GM18907 (cell line): ENCODE measurements at regions not wholly inside any gene's neighbourhood (a gene's known extent, or its start where the extent isn't known, plus 50 kb on each side); places are given as distances from the start of the nearest gene placed in this dataset.

Experiments
- ATAC-seq: cut with Tn5 transposase; IDR thresholded peaks from one replicate; pipeline ENCODE4 v1.9.1; 2021; ENCODE audit warnings: mild to moderate bottlenecking, moderate library complexity; ENCODE audit not compliant: unreplicated experiment

DNA sequence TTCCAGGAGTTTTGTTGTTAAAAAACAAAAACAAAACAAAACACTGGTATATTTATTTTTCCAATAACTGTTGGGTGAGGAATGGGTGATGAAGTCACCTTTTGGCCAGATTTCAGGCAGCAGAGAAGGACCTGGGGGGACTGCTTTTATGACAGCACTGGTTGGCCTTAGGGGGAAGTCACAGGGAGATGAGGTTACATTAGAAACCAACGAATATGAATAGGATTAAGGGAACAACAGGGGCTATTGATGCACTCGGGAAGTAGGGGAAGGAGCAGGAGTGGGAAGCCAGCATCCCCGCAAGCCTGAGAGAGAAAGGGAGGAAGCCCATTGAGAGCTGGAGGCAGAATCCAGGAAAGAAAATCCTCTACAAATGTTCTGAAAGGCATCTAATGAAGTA lies 958.4 kb downstream of the TYW1 start:
- ATAC-seq = no peak

DNA sequence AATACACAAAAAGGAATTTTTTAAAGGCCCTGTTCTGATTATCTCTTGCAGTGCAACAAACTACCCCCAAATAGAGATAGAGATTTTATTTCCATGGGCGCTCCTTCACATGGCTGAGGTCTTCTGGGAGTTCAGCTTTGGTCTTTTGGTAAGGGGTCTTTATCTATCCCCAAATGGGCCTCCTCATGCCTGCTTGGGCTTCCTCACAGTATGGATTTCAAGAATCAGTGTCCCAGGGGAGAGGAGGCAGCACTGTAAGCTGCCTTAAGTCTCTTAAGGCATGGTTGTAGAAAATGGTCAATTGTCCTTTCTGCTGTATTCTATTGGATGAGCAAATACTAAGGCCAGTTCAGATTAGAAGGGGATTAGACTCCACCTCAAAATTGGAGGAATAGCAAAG lies 966.2 kb downstream of the TYW1 start:
- no peak for ATAC-seq

DNA sequence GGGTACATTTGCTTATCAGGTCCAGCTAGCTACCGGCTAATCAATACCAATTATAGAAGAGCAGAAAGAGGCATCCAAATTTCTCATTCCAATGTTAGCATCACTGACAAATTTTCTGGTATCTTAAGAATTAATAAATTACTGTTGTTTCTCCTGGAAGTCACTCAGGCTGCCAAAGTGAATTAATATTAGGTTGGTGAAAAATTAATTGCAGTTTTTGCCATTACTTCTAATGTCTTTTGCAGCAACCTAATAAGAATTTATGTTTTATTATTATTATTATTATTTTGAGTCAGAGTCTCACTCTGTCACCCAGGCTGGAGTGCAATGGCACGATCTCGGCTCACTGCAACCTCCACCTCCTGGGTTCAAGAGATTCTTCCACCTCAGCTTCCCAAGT lies 979.9 kb downstream of the TYW1 start:
- ATAC-seq = no peak

DNA sequence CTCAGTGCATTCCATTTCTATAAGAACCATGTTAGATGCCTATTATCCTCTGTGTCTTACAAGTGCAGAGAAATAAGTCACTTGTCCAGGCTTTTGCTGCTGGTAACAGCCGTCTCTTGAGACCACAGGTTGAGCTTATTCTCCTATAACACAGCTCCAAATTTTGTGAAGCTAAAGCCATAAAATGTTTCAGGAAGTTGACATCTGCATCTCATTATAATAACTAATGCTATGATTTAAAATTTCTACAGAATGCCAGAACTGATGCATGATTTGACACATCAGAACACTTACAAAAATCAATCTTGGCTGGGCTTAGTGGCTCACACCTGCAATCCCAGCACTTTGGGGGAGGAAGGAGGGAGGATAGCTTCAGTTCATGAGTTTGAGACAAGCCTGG lies 986.9 kb downstream of the TYW1 start:
- no peak for ATAC-seq

DNA sequence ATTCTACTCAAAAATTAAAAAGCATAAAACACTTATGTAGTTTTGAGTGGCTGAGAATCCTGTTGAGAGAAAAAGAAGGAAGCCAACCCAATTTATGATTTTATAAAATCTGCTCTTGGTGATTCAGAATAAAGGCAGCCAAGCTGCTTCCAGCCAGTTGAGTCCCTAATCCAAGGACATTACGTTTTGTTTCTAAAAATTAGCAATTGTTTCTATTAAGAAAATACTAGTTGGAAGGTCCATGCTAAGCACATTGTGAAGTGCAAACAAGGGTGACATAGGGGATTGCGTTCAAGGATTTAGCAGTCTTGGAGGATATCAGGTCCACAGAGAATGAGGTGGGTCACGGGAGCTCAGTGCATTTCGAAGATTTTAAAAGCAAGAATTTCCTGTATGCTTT lies 987.7 kb downstream of the TYW1 start:
- no peak for ATAC-seq

DNA sequence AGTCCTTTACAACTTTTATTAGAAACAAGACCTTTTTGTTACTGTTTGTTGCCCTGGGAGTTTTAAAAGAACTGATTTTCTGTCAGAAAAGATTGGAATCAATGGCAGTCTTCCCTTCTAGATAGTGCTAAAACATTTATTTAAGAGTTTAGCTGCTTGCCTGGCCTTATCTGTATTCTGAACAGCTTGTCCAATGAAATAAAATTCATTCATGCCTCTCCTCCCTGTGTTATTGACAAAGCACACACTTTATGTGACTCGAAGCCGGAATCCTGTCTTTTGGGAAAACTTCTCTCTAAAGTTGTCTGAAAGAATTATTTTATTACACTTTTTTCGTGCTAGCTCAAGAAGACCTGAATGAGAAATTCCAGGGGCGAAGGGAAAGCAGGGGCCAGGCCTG lies 992.5 kb downstream of the TYW1 start:
- ATAC-seq = no peak

DNA sequence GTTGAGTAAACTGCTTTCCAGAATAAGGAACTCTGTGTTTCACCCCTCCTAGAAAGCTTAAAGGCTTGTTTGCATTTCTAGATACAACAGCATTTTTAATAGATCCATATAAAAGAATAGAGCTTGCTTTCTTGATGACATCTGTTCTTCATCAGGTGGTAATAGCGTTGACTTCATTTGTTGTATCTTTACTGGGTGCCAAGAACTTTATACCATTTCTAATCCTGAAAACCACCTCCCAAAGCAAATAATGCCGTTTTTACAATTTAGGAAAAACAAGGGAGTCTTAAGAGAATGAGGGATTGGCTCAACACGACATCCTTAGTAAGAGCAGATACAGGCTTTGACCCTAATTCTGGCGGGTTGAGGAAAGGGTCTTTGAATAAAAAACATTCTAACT lies 993.4 kb downstream of the TYW1 start:
- no peak for ATAC-seq

DNA sequence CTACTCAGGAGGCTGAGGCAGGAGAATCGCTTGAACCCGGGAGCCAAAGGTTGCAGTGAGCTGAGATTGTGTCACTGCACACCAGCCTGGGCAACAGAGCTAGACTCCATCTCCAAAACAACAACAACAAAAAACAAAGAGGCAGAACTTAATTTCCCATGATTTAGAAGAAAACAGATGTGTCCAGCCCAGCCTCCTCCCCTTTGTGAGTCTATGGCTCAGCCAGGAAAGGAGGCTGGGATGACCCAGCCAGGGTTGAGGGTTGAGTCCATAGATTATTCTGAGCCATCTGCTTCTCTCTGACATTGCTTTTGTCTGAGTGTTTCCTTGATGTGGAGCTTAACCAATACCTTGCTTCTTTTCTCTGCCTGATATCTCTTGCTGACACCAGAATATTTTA lies 994.1 kb downstream of the TYW1 start:
- ATAC-seq = no peak

DNA sequence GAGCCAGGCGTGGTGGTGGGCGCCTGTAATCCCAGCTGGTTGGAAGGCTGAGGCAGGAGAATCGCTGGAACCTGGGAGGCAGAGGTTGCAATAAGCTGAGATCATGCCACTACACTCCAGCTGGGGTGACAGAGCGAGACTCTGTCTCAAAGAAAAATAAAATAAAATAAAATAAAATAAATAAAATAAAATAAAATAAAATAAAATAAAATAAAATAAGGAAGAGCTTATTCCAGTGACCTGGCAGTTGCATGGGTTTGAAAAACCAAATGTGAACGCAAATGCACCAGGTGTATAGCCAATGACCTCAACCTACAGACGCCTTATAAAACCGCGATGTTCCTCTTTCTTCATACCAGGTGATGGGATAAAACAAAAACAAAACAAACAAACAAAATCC lies 995.7 kb downstream of the TYW1 start:
- no peak for ATAC-seq

DNA sequence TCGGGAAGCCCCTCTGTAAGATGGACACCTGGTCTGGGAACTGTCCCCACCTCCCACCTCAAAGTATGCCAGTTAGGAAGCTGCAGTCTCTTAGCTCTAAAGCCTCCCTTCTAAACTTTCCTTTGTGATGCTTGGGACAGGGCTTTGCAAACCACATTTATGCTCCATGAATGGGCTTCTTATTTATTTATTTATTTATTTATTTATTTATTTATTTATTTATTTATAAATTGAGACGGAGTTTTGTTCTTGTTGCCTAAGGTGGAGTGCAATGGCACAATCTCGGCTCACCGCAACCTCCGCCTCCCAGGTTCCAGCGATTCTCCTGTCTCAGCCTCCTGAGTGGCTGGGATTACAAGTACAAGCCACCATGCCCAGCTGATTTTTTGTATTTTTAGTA lies 1009.4 kb downstream of the TYW1 start:
- no peak for ATAC-seq

DNA sequence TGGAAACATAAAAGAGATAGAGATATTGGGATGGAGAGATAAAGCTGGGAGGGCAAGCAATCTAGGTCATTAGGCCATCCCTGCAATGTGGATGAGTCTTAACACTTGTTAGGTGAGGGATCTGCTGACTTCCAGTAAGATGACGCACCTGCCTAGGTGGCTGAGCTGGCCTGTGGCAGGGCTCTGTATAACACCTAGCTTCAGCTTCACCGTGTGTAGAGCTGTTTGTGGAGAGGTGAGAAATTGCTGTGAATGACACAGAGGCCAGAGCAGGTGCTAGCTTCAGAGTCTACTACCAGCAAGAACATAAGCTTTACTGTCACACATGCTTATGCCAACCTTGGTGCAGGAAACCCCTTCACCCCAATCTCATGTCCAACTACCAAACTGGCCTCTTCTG lies 1010.0 kb downstream of the TYW1 start:
- no peak for ATAC-seq

DNA sequence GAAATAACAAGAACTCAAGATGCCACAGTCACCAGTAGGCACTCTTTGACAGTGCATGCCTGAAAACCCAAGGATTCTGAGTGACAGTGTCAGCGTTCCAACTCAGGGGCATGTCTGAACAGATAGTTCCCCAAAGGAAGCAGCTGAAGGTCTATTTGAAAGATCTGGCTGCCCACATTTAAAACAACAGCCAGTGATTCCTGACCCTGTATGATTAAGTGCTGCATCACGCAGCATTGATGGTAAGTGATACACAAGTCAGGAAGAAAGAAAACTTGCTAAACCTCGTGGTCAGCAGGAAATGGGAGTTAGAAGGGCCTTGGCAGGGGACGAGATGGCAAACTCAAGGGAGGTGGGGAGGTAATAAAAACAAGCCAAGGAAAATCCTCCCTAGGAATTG lies 1013.1 kb downstream of the TYW1 start:
- no peak for ATAC-seq

DNA sequence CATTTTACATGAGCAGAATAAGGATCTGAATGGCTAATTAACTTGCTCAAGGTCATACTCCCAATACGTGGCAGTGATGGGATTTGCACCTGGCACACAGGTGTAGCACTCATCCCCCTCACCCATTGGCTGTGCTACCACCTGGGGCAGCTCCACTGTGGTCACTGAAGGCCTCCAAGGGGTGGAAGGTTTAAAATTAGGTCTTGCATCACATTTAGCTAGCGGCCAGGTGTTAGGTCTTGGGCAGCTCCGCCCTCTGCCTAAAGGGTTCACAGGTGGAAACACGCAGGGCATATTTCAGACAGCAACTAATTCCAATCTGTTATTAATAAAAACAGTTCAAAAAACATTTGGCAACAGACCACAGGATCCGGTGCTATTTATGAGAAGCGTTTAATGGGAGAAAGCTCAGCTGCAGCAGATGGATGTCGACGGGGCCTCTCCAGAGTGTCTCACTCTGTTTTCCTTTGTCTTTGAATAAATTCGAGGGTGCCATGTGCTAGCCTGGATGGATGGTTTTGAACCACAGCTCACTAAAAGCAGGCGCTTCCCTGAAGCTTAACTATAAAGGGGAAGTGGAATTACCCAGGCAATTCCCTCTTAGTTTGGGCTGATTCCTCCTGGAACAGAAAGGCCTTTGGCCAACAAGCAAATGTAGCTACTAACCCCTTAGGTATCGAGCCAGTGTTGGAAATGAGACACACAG lies 1017.6 kb downstream of the TYW1 start:
- no peak for ATAC-seq

DNA sequence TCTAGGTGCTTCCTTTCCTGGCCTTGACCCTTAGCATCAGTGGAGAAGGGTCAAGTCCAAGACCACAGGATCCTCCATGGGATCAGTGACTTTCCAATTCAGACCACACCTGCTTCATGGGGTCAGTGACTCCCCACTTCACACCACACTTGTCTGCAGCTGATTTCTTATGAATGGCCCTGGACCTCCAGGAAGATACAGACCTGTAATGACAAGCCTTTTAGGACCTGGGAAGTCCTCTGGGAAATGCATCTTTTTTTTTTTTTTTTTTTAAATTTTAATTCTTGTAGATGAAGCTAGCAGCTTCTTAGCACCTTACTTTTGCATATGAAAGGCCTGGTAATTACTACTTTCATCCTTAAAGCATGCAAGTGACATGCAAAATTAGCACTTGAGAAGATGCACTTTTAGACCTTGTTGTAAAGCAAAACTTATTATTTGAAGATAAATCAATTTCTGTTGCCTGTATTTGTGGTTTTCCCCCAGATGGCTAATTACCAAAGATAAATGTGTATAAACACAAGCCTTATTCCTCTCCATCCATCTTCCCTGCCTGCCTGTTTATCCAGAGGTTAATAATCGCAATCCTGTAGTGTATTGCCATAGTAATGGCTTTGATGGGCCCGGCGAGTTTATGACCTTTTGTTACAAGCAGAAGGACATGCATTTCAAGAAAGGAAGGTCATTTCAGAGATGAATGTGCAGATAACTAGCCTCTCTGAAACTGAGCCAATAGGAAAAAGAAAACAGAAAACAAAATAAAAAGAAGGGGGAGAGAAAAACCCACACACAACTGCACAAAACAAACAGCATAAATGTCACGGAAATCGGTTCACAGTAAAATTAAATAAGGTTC lies 1018.7 kb downstream of the TYW1 start:
- ATAC-seq = no peak

DNA sequence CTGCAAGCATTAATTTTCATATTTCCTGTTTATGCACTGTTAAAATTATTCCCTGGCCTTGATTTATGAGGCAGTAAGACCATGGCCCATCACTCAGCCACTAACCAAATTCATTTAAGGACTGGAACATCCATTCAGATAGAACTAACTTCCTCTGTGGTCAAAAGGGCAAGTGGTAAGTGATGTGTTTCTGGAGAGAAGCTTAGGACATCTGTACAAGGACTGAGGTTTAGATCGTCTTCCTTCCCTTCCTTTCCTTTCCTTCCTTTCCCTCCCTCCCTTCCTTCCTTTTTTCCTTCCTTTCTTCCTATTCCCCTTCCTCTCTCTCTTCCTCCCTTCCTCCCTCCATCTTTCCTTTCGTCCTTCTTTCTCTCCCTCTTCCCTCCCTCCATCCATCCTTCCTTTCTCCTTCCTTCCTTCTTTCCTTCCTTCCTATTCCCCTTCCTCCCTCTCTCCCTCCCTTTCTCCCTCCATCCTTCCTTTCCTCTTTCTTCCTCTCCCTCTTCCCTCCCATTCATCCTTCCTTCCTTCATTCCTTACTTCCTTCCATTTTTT lies 1019.4 kb downstream of the TYW1 start:
- ATAC-seq = no peak

DNA sequence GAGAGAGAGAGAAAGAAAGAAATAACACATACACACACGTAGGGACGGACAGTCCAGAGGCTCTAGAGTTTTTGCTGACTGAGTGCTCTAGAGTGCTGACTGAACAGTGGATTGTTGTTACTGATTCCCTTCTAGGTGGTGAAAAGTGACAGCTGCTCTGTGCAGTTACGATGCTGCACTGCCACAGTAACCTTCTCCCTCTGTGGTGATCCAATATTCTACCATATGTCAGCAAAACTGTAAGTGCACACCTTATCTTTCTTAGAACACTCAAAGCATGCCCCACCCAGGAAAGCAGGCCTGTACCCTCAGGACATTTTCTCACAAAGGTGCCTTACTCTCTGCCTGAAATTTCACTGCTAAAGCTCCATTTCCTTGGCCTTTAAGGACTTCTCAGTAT lies 1023.5 kb downstream of the TYW1 start:
- no peak for ATAC-seq

DNA sequence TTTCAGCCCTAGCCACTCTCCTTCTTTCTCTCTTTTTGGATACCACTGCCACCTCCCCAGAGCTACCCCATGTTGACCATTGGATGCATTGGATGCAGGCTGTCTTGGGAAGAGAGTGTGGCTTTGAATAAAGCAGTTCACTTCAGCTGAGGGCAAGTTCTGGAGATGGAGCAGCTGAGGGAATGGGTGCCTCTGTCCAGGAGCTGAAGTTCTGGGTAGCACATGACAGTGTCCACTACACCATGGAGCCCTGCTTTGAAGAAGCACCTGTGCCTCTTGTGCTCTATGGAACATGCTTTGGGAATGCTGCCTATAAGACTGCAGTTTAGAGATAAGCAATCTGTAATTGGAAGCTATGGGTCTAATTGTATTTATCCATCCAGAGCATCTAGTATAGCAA lies 1028.7 kb downstream of the TYW1 start:
- no peak for ATAC-seq

DNA sequence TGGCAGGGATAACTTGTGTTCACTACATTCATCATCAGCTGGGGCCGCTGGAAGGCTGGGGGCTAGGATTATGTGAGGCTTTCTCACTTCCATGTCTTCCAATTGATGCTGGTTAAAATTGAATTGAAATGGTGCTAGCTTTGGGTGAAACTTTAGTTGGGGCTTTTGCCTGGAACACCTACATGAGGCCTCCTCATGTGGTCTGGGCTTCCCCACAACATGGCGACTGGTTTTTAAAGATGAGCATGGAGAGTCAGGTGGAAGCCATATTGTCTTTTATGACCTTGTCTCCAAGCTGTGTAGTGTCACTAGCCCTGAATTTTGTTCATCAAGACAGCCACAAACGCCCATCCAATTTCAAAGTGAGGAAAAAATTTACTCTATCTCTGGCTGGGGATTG lies 1033.9 kb downstream of the TYW1 start:
- ATAC-seq = no peak

DNA sequence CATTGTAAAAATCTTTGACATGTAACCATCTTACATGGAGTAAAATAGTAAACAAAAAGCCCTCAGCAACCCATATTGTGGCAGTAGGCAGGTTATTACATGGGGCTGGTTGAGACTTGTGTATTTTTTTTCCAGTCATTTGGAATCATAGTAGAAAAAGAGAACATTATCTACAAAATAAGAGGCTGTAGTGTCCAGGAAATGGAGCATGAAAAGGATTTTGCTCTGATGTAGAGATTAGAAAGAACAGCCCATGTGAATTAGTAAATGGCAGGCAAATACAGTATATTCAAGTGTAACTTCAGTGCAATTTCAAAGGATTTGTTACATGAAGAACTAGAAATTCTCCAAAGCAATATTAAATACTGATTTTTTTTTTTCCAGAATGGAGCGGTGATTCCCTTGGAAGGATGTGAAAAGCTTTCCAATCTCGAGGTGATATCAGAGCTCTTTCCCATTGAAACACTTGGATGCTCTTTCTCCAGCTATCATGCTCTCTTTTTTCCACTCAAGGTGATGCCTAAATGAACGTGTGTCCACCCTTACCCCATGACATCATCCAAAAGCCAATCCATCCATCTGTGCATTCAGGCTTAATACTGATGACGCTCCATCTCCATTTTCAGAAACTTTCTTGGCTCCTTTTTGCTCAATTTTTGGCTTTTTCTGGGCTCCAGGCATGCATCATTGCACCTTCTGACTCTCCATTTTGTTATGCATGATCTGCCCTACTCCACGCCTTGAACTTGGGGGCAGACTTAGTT lies 1034.7 kb downstream of the TYW1 start:
- no peak for ATAC-seq

DNA sequence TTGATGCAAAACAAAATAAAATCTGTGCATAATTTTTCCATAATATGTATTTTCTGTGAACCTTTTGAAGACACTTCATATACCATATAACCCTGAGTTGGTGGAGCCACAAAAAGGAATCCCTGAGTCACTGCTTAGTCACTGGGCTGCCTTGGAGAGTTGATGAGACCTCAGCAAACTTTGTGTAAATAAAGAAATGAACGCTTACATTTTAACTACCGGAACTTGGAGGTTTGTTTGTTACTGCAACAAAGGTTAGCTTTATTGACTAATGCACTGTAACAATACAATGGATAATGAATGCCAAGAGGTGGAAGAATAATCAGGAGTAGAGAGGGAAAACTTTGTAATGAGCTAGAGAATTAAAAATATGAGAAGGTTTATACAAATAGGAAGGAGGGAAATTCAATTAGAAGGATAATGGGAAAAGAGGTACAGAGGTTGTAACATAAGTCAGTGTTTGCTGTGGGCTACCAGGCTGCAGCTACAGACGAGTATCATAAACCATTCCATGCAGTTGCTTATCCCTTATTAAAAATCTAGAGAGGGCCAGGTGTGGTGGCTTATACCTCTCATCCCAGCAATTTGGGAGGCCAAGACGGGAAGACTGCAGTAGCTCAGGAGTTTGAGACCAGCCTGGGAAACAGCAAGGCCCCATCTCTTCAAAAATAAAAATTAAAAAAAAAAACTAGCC lies 1042.1 kb downstream of the TYW1 start:
- ATAC-seq = no peak

DNA sequence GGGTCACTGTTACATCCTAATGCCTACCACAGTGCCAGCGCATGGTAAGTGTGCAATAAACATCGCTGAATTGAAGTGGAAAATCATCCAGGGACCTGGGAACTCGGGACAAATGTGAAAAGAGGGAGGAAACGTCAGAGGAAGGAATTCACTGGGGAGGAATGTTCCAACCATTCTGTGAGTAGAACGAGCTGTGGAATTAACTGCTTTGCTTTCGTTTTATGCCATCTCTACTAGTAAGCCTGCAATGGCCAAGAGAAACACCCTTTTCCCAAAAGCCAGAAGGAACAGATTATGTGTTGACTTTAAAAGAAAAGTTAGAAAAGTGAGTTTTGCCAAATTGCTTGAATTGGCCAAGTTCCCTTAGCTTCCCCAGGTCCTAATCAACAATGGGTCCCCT lies 1044.9 kb downstream of the TYW1 start:
- ATAC-seq = no peak
